Prostate gland (tissue), 2 donors: ENCODE measurements at regions not wholly inside any gene's neighbourhood (a gene's known extent, or its start where the extent isn't known, plus 50 kb on each side); places are given as distances from the start of the nearest gene placed in this dataset.

Source experiments
- DNase-seq: peaks from one replicate; pipeline ENCODE4 v3.0.0-alpha.2; 2019; ENCODE audit warnings: low spot score
- H3K27ac ChIP-seq, 2 donors: fragments of 200-600 bp; sonication (generic); 2 replicates each; pipeline ENCODE4 v1.5.1; 2017 to 2019
- H3K27me3 ChIP-seq: fragments of 200-600 bp; sonication (generic); replicated peaks from 2 replicates; pipeline ENCODE4 v1.5.1; 2019; ENCODE audit not compliant: insufficient read depth
- H3K36me3 ChIP-seq, 2 donors: fragments of 200-600 bp; sonication (generic); 1 replicate in 1 of 2; 2 replicates in 1 of 2; pipeline versions ENCODE4 v1.5.1 to v1.8.1; 2017 to 2019
- H3K4me1 ChIP-seq: fragments of 200-600 bp; sonication (generic); replicated peaks from 2 replicates; pipeline ENCODE4 v1.5.1; 2019
- H3K4me3 ChIP-seq, 2 donors: fragments of 200-600 bp; sonication (generic); 2 replicates each; pipeline ENCODE4 v1.5.1; 2017 to 2019
- H3K9me3 ChIP-seq: fragments of 200-600 bp; sonication (generic); 2 replicates; pipeline ENCODE4 v1.5.1; 2017
- CTCF ChIP-seq, 4 experiments: fragments of 200-600 bp in 2 of 4; fragments of 450-650 bp in 2 of 4; sonication (generic) in 2 of 4; IDR thresholded peaks; 1 replicate in 3 of 4; 2 replicates in 1 of 4; pipeline ENCODE4 v1.5.1; 2016 to 2019; ENCODE audit warnings: antibody characterized with exemption in 4 of 4, mild to moderate bottlenecking in 2 of 4, moderate library complexity in 2 of 4
- POLR2A ChIP-seq: fragments of 450-650 bp; IDR thresholded peaks from one replicate; pipeline ENCODE4 v1.6.1; 2016; ENCODE audit warnings: antibody characterized with exemption, mild to moderate bottlenecking
- POLR2AphosphoS5 ChIP-seq: sonication (generic); formaldehyde crosslinking; IDR thresholded peaks from one replicate; pipeline ENCODE4 v1.6.1; 2017; ENCODE audit warnings: antibody characterized with exemption
- WGBS: methylation state at CpG from one replicate; pipeline ENCODE4 v1.1.5; 2018; 5-methylcytosine and 5-hydroxymethylcytosine counted together
- intact Hi-C: fragments of 100-400 bp; cut with DNase I; formaldehyde crosslinking; loops from one replicate; pipeline ENCODE4 v1.14.2; 2022

GRCh38 chr16:54993106-54993895, 62.6 kb downstream of the IRX5 start:
- Histone ChIP-seq H3K9me3 (no peaks in the 10 kb centered on the region), H3K27me3 (no peaks in the 10 kb centered on the region), H3K4me1 (no peaks in the 10 kb centered on the region), H3K4me3 (no peak overlapping the region), H3K27ac (no peak overlapping the region), H3K36me3 (no peaks in the 10 kb centered on the region)
- intact Hi-C loops = no loop called here
- WGBS = 75% methylated on average over 2 of the region's 2 CpGs
- TF ChIP-seq POLR2AphosphoS5 = no peak
- TF ChIP-seq POLR2A = no peak
- no peak for TF ChIP-seq CTCF (IDR thresholded peaks at IDR 0.05)
- DNase-seq = no peak

- Histone ChIP-seq H3K27ac (no peak overlapping the region), H3K27me3 (no peaks in the 10 kb centered on the region), H3K4me1 (no peaks in the 10 kb centered on the region), H3K4me3 (no peak overlapping the region), H3K36me3 (no peaks in the 10 kb centered on the region), H3K9me3 (no peaks in the 10 kb centered on the region)
- WGBS = 75% methylated on average over 7 of the region's 7 CpGs
- no peak for DNase-seq
- no peak for TF ChIP-seq POLR2AphosphoS5
- no peak for TF ChIP-seq POLR2A
- intact Hi-C loops = no loop called here
Observed at GRCh38 chr16:54996186-54996585, 65.5 kb downstream of the IRX5 start.

- WGBS = 62% methylated on average over 1 of the region's 1 CpG
Observed at GRCh38 chr16:54998834-54999233, 68.2 kb downstream of the IRX5 start.

GRCh38 chr16:54999481-54999880, 68.8 kb downstream of the IRX5 start:
- no peak for TF ChIP-seq POLR2A
- no peak for TF ChIP-seq CTCF (IDR thresholded peaks at IDR 0.05)
- TF ChIP-seq POLR2AphosphoS5 = no peak
- no peaks in the 10 kb centered on the region for H3K36me3 ChIP-seq
- no peaks in the 10 kb centered on the region for H3K4me1 ChIP-seq
- H3K4me3 ChIP-seq = no peak overlapping the region
- no peaks in the 10 kb centered on the region for H3K9me3 ChIP-seq
- DNase-seq = no peak
- intact Hi-C loops = no loop called here
- no peaks in the 10 kb centered on the region for H3K27me3 ChIP-seq
- 29% methylated on average over 11 of the region's 11 CpGs for WGBS
- H3K27ac ChIP-seq = no peak overlapping the region

More at GRCh38 chr16:54998834-54999233, 68.2 kb downstream of the IRX5 start:
- DNase-seq = no peak
- Histone ChIP-seq H3K27ac (no peak overlapping the region), H3K9me3 (no peaks in the 10 kb centered on the region), H3K4me1 (no peaks in the 10 kb centered on the region), H3K4me3 (no peak overlapping the region), H3K27me3 (no peaks in the 10 kb centered on the region), H3K36me3 (no peaks in the 10 kb centered on the region)
- intact Hi-C loops = no loop called here
- TF ChIP-seq CTCF (IDR thresholded peaks at IDR 0.05) = no peak
- TF ChIP-seq POLR2AphosphoS5 = no peak
- no peak for TF ChIP-seq POLR2A

- intact Hi-C loops = no loop called here
- H3K4me1 ChIP-seq = no peaks in the 10 kb centered on the region
- no peak overlapping the region for H3K4me3 ChIP-seq
- no peaks in the 10 kb centered on the region for H3K9me3 ChIP-seq
- no peaks in the 10 kb centered on the region for H3K36me3 ChIP-seq
- H3K27me3 ChIP-seq = no peaks in the 10 kb centered on the region
- H3K27ac ChIP-seq = no peak overlapping the region
- WGBS = 73% methylated on average over 4 of the region's 4 CpGs
- TF ChIP-seq POLR2A (no peak), CTCF (IDR thresholded peaks at IDR 0.05) (no peak), POLR2AphosphoS5 (no peak)
- no peak for DNase-seq
Observed at GRCh38 chr16:55000595-55000994, 69.9 kb downstream of the IRX5 start.
